NCI-H1048 (cell line): ENCODE measurements at regions not wholly inside any gene's neighbourhood (a gene's known extent, or its start where the extent isn't known, plus 50 kb on each side); places are given as distances from the start of the nearest gene placed in this dataset.

Experiments
- DNase-seq: peaks from one replicate; lab custom pipeline; 2025; lab: John Stamatoyannopoulos, UW

DNA sequence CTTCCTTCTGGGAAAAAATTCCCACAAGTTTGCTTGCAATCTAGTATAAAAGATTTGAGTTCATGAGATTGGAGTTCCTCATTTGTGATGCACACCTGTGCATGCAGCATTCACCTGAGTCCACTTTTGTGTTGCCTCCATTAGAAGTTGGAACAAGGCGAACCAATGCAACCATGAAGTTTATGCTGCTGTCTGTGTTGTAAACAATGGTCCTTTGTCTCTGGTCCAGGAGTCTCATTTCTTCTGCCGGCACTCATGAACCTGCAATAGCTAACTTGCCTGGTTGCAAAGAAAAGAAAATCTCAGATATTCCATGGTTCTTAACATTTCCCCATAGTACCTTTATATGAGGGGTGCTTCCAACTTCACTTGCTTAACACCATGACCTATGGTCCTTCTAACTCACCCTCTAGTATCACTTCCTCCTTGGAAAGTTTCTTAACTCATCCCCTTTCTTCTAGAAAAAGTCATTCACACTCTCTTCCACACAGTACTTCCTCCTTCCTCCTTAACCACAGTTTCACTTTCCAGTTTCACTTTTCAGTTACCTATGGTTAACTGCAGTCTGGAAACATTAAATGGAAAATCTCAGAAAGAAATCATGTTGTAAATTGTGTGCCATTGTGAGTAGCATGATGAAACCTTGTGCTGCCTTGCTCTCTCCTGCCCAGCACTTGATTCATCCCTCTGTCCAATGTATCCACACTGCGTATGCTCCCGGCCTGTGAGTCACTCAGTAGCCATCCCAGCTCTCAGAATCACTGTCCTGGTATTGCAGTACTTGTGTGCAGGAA lies 128.8 kb upstream of the TRIB2 start:
- no peak for DNase-seq

DNA sequence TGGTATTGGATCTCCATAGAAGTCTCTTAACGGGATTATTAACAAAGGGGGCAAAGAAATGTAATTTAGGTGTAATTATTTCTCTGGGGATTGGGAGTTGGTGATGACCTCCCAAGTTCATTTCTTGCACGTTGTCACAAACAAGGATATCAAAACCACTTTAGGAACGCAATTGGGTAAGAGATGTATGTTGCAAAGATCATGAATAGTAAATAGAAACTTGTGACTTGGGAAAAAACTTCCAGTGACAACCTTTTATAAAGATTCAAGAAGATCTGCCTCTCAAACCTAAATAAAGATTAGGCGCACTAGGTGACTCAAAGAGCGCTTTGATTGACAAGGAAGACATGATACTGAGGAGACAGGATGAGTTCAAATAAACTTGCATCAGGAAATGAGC lies 127.8 kb upstream of the TRIB2 start:
- no peak for DNase-seq

DNA sequence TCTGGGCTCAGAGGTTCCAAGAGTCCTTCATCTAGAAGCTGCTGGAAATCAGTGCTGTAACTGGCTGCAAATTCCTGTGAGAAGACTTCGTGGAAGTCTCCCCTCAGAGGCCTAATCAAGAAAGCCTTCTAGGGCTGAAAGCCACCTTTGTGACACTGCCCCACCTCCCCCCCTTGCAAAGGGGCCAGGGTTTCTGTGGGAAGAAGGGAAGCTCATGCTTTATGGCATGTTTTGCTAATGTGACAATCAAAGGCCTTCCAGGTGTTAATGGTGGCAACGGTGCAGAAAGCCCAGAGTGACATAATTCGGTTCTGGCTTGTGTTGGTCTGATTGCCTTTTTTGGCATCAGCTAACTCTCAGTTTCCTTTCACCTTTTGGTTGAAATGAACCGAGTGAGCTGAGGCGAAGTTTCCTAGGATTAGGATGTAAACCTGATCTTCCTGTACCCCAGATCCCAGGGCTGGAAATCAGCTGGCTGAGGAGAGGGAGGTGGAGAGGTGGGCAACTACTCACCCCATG lies 126.9 kb upstream of the TRIB2 start:
- DNase-seq = no peak

DNA sequence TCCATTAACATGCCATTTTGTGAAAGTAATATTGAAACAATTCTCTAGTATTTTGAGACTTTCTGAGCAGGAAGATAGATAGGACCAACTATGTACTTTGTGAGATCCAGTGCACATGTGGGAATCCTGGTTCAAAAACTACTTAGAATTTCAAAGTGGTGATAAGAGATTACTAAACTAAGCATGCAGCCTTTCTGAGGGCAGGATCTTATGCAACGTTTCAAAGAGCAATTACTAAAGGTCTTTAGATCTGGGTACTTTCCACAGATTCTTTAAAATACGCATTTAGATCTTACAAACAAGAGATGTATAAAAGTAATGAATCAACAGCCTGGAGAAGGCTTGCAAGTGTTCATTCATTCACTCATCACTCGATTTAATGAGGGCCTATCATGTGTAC lies 124.4 kb upstream of the TRIB2 start:
- no peak for DNase-seq

DNA sequence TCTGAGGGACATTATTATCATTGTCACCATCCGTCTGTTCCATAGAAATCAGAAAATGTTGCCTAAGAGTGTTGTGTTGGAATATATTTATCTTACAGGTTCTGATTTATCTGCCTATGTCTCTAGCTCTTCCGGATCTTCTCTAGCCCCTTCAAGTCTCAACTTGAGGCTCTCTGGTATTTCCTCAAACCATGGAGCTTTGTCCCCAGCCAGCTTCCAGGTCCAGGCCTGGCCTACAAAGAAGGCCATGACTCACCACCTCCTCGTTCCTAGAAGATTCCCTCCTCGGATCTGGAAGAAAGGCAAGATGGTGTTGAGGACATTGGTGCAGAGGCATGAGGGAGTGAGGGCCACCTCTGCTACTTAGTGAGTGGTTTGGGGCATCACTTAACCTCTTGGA lies 122.1 kb upstream of the TRIB2 start:
- no peak for DNase-seq

DNA sequence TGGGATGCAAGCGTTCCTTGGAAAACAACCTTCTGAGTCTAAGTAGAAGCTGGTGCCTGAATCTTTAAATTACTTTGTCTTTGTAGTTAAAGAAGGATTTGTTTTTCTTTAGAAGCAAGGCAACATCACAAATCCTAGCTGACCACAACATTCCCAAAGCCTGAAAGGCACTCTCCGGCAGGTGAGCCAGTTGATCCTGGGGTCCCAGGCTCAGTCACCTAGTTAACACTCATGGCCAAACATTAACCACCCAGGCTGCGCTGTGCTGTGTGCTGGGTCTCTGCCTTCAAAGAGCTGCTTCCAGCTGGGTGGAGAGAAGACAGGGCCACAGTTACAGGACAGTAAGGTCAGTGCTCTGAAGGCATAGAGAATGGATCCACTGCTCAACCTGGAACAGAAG lies 120.0 kb upstream of the TRIB2 start:
- DNase-seq = no peak

DNA sequence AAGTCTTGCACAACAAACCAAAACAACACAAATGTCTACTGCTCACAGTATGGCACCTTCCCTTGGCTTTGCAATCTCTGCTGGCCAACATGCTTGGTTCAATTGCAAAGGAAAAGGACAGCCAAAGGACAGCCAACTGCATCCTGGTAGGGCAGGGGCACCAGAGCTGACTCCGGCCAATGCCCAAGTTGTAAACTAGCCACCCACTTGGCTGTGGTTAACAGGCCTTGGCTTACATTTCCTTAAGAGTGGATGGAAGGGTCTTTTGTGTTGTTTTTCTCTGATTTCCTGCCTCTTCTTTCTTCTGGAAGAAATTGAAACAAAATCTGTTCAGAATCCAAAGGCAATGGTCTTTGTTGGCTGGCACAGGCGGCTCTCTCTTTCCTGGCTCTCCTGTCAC lies 119.1 kb upstream of the TRIB2 start:
- no peak for DNase-seq

DNA sequence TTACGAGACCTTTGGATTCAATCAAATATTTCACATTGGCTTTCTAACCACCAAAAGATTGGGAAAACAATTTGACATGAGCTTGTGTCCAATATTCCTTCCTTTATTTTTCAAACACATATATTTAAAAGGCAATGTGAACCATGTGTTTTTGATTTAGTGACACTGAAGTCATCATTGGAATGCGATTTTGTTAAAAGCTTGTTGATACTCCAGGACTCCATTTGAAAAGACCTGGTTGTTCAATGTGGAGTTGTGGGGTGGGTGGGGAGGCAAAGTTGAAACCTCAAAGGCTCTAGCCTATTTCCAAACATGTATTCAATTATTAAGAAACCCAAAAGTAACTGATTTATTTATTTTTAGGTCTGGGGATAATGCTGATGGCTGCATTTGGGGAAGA lies 114.1 kb upstream of the TRIB2 start:
- no peak for DNase-seq

DNA sequence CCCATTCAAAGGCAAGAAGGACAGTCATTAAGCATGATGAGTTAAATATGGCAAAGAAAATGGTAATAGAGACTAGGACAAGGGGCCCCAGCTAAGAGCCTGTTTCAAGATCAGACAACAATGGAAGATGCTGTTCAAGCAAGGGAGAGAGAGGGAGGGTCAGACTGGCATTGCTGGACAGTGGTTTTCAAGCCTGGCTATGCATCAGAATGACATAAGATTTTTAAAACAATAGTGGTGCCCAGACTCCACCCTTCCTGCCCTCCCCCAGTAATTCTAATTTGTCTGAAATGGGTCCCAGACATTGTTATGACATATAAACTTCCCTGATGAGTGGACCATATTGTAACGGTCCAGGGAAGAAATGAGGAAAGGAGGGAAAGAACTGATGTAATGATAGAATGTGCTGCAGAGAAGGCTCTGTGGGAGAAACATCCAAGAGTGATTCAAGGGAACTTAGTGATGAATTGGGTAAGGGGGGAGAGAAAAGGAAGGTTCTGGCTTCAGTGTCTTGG lies 112.9 kb upstream of the TRIB2 start:
- DNase-seq = no peak

DNA sequence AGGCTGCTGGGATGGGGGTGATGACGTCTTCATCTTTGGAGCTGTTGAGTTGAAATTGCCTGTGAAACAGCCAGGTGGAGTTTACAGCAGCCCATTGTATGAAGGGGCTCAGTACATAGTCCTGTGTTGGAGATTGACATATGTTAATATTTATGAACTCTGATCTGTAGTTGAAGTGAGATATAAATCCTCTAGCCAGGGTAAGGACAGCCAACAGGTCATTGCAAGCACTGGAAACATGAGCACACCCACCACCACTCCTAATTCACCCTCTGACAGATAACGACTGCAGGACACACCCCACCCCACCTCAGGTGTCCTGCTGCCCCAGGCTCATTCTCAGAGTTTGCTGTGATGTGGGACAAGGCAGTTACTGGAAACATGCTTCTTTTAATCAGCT lies 112.4 kb upstream of the TRIB2 start:
- DNase-seq = no peak

DNA sequence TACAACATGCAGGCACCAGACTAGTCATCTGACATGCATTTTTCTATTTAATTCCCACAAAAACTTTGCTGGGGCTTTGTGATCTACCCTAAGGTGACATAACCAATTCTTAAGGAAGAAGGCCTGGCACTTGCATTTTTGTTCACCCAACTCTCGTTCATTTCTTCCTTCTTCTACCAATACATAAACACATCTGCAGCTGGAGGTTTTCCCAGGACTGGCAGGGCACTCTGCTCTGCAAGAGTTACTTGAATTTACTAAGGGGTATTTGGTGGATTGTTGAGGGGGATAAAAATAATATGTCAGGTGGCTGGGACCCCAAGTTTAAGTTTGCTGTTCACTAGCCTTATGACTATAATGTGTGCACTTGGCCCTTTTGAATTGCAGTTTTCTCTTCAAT lies 111.4 kb upstream of the TRIB2 start:
- no peak for DNase-seq

DNA sequence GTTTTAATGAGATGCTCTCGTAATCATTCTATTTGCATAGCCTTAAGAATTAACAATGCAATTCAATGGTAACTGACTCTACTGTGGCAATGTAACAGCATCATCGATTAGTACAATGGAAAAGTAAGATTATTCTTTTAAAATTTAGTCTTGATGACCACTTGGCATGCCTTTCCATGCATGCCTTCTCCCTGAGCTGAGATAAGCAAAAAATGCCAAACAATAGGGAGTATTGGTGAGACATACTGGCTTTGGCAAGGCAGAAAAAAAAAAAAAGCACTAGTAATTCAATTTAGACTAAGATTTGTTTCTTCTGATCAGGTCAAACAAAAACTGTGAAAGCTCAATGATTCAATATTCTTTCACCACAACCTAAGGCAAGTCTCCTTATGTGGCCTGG lies 110.8 kb upstream of the TRIB2 start:
- no peak for DNase-seq

DNA sequence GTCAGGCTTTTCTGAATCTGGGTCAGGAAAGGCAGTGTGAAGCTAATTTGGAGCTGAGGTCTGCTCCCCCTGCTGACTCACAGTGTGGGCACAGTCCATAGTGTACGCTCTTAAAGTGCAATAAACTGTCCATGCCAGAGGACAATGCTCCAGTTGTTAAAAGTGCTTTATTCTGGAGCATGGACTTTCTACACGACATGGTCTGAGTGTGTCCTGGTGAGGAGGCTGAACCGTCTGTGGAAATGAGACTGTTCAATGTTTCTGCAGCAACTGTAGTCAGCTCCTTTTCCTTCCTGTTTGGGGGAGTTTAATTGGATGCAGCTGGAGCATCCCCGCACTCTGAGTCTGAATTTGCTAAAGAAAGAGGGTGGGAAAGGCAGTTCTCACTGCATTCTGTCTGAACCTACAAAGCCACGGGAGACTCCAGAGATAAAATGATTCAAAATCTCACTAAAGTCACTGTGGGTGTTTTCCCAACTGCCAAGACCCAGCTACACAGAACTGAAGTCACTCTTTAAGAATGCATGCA lies 110.2 kb upstream of the TRIB2 start:
- DNase-seq = no peak

DNA sequence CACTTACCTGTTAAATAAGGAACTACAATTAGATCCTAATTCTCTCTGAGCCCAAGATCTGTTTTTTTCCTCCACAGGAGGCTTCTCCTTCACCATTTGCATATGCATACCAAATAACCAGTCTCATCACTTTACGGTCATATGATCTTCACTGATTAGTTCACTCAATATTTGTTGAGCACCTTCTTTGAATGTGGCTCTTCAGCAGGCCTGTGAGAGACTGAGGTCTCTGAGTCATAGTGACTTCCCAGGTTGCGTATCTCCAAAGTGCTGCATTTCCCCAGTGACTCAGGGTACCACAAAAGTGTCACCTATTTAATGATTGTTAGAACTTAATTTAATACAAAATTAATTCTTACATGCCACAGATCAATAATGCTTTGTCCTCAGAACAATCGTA lies 108.8 kb upstream of the TRIB2 start:
- no peak for DNase-seq

DNA sequence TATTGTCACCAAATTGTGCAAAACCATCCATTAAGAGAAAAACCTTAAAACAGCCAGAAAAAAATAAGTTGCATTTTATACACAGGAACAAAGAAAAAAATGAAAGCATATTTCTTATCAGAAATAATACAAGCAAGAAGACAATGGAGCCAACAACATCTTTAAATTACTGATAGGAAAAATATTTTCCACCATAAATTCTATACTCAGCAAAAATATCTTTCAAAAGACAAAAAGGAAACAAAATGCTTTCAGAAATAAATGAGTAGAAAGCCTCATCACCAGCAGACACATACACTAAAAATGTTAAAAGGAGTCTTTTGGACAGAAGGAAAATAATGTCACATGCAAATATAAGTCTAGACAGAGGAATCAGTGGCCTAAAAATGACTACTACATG lies 106.4 kb upstream of the TRIB2 start:
- no peak for DNase-seq

DNA sequence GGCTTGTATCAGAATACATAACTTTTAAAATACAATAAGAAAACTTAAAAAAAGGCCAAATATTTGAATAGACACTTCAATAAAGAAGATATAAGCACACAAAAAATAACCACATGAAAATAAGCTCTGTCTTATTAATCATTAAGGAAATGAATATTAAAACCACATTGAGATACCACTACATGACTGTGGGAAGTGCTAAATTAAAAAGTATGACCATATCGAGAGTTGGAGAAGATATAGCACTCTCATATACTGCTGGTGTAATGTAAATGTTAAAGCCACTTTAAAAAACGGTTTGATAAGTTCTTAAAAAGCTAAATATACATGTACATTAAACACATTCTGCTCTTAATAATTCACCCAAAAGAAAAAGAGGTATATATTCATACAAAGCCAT lies 104.6 kb upstream of the TRIB2 start:
- DNase-seq = no peak

DNA sequence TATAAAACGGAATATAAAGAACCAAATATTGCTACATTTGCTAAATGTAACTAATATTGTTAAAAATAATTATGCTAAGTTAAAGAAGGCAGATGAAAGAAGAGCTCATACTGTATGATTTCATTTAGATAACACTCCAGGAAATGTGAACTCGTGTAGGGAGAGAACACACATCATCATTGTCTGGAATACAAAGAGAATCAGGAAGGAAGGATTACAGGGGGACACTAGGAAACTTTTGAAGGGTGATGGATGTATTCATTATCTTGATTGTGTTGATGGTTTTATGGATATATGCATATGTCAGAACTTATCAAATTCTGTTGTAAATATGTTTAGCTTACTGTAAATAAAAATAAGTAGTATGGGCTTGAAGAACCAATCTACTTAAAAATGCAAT lies 104.1 kb upstream of the TRIB2 start:
- DNase-seq = no peak

DNA sequence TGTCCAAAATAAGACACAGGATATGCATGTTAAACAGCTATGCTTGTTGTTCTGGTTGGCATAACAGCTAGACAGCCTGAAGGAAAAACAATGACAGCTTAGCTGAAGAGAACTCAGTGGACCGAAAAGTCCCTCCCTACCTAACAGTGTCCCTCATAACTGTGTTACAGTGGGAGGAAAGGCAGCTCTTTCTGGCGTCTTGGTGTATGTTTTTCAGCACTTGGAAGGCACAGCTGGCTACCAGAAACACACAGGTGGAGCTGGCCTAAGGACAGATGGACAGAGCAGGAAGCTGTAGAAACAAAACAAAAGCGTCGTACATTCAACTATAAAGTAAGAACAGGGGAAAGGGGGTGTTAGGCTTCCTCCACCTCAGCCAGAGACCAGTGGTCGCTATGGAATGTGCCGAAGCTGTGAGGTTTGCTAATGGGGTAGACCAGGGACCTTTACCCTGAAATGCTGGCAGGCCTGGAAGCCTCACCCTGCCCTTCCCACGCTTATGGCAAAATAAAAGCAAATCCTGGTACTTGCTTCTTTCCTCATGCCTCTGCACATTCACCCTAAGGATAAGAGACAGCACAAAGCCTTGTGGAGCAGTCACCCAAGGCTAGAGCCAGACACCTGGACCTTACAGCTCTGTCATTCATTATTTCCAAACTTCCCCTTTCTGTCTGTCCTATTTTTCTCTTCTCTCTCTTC lies 103.5 kb upstream of the TRIB2 start:
- DNase-seq = no peak

DNA sequence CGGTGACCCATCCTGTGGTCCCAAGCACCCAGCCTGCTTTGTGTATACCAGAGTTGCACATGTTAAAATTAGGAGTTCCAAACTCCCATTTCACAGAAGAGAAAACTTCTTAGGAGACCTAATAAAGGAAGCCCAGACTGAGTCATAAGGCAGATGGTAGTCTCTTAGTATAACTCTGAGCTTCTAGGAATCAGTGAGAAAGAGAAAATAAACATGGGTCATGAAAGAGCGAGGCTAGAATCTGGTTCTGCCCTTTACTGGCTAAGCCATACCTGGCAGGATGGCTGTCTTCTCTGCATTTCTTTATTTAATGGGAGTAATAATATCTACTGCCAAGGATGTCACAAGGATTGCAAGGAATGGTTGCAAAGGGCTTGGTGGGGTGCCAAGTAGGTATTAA lies 101.2 kb upstream of the TRIB2 start:
- no peak for DNase-seq

DNA sequence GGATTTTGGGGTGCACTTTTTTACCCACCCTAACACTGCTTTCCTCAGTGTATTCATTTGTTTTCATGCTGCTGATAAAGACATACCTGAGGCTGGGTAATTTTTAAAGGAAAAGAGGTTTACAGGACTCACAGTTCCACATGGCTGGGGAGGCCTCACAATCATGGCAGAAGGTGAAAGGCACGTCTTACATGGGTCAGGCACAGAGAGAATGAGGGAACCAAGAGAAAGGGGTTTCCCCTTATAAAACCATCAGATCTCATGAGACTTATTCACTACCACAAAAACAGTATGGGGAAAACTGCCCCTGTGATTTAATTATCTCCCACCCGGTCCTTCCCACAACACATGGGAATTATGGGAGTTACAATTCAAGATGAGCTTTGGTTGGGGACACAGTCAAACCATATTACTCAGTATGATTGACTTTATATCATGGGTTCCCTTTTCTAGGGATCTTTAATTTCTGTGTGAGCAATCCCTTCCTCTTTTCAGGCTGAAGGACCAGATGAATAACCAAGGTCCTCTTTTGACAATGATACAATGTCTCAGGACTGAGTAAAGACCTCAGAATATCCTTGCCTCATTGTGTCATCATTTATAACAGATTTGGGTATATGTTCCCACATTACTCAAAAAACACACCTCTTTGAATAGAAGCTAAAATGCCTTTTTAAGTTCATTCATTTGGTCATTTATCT lies 100.1 kb upstream of the TRIB2 start:
- no peak for DNase-seq

DNA sequence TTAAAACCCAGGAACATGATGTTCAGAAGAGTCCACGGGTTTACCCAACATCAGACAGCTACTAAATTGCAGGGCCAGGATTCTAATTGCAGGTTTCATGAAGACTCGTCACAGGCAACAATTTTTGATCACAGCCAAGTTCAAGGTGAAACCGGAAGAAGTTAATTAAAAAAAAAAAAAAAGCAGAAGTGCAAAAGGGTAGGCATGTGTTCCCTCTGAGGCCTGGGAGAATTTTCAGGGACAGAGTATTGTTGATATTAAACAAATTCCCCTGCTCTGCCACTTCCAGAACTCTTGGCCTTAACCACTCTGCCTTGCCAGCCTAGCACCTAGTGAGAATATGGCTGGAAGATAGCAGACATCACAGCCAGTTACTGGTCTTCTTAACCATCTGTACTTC lies 99.4 kb upstream of the TRIB2 start:
- DNase-seq = no peak

DNA sequence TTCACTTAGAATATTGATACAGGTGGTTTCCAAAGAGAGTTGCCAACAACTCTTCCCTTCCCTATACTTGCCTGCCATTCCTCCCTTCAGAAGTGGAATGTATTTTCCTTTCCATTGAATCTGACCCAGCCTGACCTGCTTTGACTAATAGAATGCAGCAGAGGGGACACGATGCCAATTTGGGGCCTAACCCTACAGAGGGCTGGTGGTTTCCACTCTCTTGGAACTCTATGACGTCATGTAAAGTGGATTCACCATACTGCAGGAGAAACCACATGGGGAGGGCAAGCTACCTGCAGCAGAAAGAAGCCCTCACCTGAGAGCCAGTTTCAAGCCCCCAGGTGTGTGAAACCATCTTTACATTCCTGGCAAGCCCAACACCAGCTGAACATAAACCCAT lies 98.9 kb upstream of the TRIB2 start:
- DNase-seq = no peak

DNA sequence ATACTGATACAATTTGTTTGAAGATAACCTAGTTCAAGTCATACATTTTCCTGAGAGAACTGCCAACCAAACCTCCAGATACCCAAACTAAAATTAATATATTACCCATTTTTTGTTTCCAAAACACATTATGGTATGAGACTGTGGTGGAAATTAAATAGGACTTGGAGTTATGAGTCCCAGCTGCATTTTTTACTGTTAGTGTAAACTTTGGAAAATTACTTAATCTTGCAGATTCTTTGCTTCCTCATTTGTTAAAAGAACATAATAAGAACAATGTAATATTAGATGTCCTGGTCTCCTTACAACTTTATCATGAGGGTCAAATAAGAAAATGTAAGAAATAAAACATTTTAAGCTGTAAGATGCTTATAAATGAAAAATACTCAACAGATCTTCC lies 98.2 kb upstream of the TRIB2 start:
- no peak for DNase-seq
